Parathyroid adenoma (tissue), 2 donors: ENCODE measurements at regions not wholly inside any gene's neighbourhood (a gene's known extent, or its start where the extent isn't known, plus 50 kb on each side); places are given as distances from the start of the nearest gene placed in this dataset.
"Not testable (repeated sequence)": the region's sequence is repeated elsewhere in the genome, so short reads cannot be mapped to it uniquely, and the experiment has no call there.

Source experiments
- H2AFZ ChIP-seq: fragments of 300-600 bp; sonication (generic); one replicate; pipeline ENCODE4 v1.7.0; 2017; ENCODE audit warnings: antibody characterized with exemption, mild to moderate bottlenecking
- H3K27ac ChIP-seq: fragments of 300-600 bp; sonication (generic); one replicate; pipeline ENCODE4 v1.7.0; 2017
- H3K27me3 ChIP-seq: fragments of 300-600 bp; sonication (generic); one replicate; pipeline ENCODE4 v1.7.0; 2017; ENCODE audit warnings: low read length; ENCODE audit not compliant: control insufficient read depth, insufficient read depth
- H3K36me3 ChIP-seq: fragments of 300-600 bp; sonication (generic); one replicate; pipeline ENCODE4 v1.7.0; 2017; ENCODE audit warnings: low read length; ENCODE audit not compliant: control insufficient read depth, insufficient read depth
- H3K4me1 ChIP-seq: fragments of 300-600 bp; sonication (generic); one replicate; pipeline ENCODE4 v1.7.0; 2017; ENCODE audit warnings: control low read depth
- H3K4me2 ChIP-seq: fragments of 300-600 bp; sonication (generic); one replicate; pipeline ENCODE4 v1.7.0; 2017; ENCODE audit warnings: low read length
- H3K4me3 ChIP-seq: fragments of 300-600 bp; sonication (generic); one replicate; pipeline ENCODE4 v1.7.0; 2017; ENCODE audit warnings: low read depth, low read length
- H3K79me2 ChIP-seq: fragments of 300-600 bp; sonication (generic); one replicate; pipeline ENCODE4 v1.7.0; 2017; ENCODE audit warnings: control low read depth
- H3K9ac ChIP-seq: fragments of 300-600 bp; sonication (generic); one replicate; pipeline ENCODE4 v1.7.0; 2017; ENCODE audit warnings: mild to moderate bottlenecking
- H3K9me3 ChIP-seq: fragments of 300-600 bp; sonication (generic); one replicate; pipeline ENCODE4 v1.7.0; 2017; ENCODE audit warnings: low read length; ENCODE audit not compliant: control insufficient read depth
- CTCF ChIP-seq: fragments of 300-600 bp; sonication (generic); IDR thresholded peaks from one replicate; pipeline ENCODE4 v1.7.0; 2017; ENCODE audit warnings: antibody characterized with exemption, mild to moderate bottlenecking
- donor health status: primary hyperparathyroidism.

- H3K9ac ChIP-seq = no peak overlapping the region
- H3K4me1 ChIP-seq = no peaks in the 10 kb centered on the region
- no peaks in the 10 kb centered on the region for H3K36me3 ChIP-seq
- no peaks in the 10 kb centered on the region for H3K27me3 ChIP-seq
- H3K27ac ChIP-seq = no peak overlapping the region
- no peaks in the 10 kb centered on the region for H3K9me3 ChIP-seq
- no peak for TF ChIP-seq CTCF
- no peak overlapping the region for H3K4me2 ChIP-seq
- no peak overlapping the region for H2AFZ ChIP-seq
- no peak overlapping the region for H3K4me3 ChIP-seq
- H3K79me2 ChIP-seq = no peaks in the 10 kb centered on the region
Observed at GRCh38 chr7:138354066-138354465, 106.0 kb upstream of the TRIM24 start.

GRCh38 chr7:138355254-138355653, 104.8 kb upstream of the TRIM24 start:
- no peaks in the 10 kb centered on the region for H3K36me3 ChIP-seq
- H3K9ac ChIP-seq = no peak overlapping the region
- no peak overlapping the region for H3K4me2 ChIP-seq
- H2AFZ ChIP-seq = no peak overlapping the region
- no peak overlapping the region for H3K4me3 ChIP-seq
- no peaks in the 10 kb centered on the region for H3K27me3 ChIP-seq
- no peaks in the 10 kb centered on the region for H3K9me3 ChIP-seq
- TF ChIP-seq CTCF = no peak
- H3K27ac ChIP-seq = no peak overlapping the region
- H3K4me1 ChIP-seq = no peaks in the 10 kb centered on the region
- no peaks in the 10 kb centered on the region for H3K79me2 ChIP-seq

GRCh38 chr7:138358850-138359341, 101.2 kb upstream of the TRIM24 start:
- H3K4me3 ChIP-seq = no peak overlapping the region
- H3K4me1 ChIP-seq = no peaks in the 10 kb centered on the region
- H3K36me3 ChIP-seq = no peaks in the 10 kb centered on the region
- H3K9ac ChIP-seq = no peak overlapping the region
- no peaks in the 10 kb centered on the region for H3K79me2 ChIP-seq
- TF ChIP-seq CTCF = no peak
- H2AFZ ChIP-seq = no peak overlapping the region
- no peak overlapping the region for H3K27ac ChIP-seq
- no peak overlapping the region for H3K4me2 ChIP-seq
- H3K27me3 ChIP-seq = no peaks in the 10 kb centered on the region
- no peaks in the 10 kb centered on the region for H3K9me3 ChIP-seq

- Histone ChIP-seq H3K9me3 (no peaks in the 10 kb centered on the region), H3K79me2 (no peaks in the 10 kb centered on the region), H3K27me3 (no peaks in the 10 kb centered on the region), H3K27ac (no peak overlapping the region), H3K4me3 (no peak overlapping the region), H3K4me1 (no peaks in the 10 kb centered on the region), H3K4me2 (no peak overlapping the region), H3K9ac (no peak overlapping the region), H2AFZ (no peak overlapping the region), H3K36me3 (no peaks in the 10 kb centered on the region)
- TF ChIP-seq CTCF = no peak
Observed at GRCh38 chr7:138359870-138360559, 100.0 kb upstream of the TRIM24 start.

- Histone ChIP-seq H3K27me3 (no peaks in the 10 kb centered on the region), H3K79me2 (no peaks in the 10 kb centered on the region), H3K4me1 (no peaks in the 10 kb centered on the region), H3K9ac (no peak overlapping the region), H3K4me2 (no peak overlapping the region), H3K4me3 (no peak overlapping the region), H2AFZ (no peak overlapping the region), H3K36me3 (no peaks in the 10 kb centered on the region), H3K9me3 (no peaks in the 10 kb centered on the region), H3K27ac (no peak overlapping the region)
- TF ChIP-seq CTCF = no peak
Observed at GRCh38 chr7:138363721-138364120, 96.3 kb upstream of the TRIM24 start.

GRCh38 chr7:138366137-138366536, 93.9 kb upstream of the TRIM24 start:
- not testable (repeated sequence) for H3K4me2 ChIP-seq, H3K79me2 ChIP-seq, H3K9ac ChIP-seq, H3K4me3 ChIP-seq, H3K27ac ChIP-seq, H3K9me3 ChIP-seq, H3K4me1 ChIP-seq, H3K36me3 ChIP-seq, H3K27me3 ChIP-seq, H2AFZ ChIP-seq

- H3K79me2 ChIP-seq, H3K4me3 ChIP-seq, H3K27ac ChIP-seq, H3K36me3 ChIP-seq, H3K27me3 ChIP-seq, H2AFZ ChIP-seq, H3K9me3 ChIP-seq, H3K9ac ChIP-seq, H3K4me2 ChIP-seq, H3K4me1 ChIP-seq: not testable (repeated sequence)
Observed at GRCh38 chr7:138366676-138367075, 93.4 kb upstream of the TRIM24 start.
